ENCODE measurements at regions not wholly inside any gene's neighbourhood (a gene's known extent, or its start where the extent isn't known, plus 50 kb on each side); places are given as distances from the start of the nearest gene placed in this dataset.
"Not testable (repeated sequence)": the region's sequence is repeated elsewhere in the genome, so short reads cannot be mapped to it uniquely, and the experiment has no call there.

- no peak for DNase-seq
Measured at GRCh38 chr3:127412578-127413317, 124.9 kb upstream of the PRR20G start.

DNA sequence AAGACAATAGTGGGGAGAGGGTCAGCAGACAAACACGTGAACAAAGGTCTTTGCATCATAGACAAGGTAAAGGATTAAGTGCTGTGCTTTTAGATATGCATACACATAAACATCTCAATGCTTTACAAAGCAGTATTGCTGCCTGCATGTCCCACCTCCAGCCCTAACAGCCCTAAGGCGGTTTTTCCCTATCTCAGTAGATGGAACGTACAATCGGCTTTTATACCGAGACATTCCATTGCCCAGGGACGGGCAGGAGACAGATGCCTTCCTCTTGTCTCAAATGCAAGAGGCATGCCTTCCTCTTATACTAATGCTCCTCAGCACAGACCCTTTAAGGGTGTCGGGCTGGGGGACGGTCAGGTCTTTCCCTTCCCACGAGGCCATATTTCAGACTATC is 124.0 kb upstream of the PRR20G start:
- DNase-seq, result not testable (repeated sequence)

- DNase-seq, result no peak
Measured at GRCh38 chr3:127411083-127411727, 123.4 kb upstream of the PRR20G start.

GRCh38 chr3:127410678-127411077 is 122.8 kb upstream of the PRR20G start:
- no peak for DNase-seq

GRCh38 chr3:127410137-127410488 is 122.3 kb upstream of the PRR20G start:
- DNase-seq, result no peak

DNA sequence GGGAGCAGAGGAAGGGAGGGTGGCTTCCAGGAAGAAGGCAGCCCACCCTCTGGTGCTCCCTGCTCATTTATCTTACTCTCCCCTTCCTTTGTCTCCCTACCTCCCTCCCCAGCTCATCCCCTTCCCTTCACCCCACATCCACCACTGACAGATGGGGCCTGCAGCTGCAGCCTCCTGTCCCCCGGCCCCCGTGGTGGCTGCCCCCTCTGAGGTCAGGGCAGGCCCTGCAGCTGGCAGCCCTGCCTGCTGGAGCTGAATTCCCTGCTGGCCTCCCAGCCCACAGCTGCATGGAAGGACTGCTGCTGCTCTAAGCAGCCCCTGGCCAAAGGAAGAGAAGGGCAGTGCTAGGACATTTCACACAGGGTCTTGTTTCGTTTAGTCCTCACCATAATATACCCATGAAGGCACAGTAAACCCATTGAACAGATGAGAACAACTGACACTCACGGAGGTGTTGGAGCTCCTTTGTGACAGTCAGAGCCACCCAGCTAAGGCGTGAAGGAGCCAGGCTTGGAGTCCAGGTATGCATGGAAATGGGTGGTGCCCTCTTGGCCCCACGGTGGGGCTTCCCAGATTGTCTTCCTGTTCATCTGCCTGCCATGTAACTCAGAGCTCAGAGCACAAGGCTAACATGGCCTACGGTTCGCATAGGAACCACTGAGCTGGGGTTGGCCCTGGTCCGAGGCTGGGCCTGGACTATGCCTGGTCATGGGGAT is 121.7 kb upstream of the PRR20G start:
- no peak for DNase-seq

- no peak for DNase-seq
Measured at GRCh38 chr3:127408684-127409420, 121.0 kb upstream of the PRR20G start.

- no peak for DNase-seq
Measured at GRCh38 chr3:127408022-127408683, 120.3 kb upstream of the PRR20G start.

DNA sequence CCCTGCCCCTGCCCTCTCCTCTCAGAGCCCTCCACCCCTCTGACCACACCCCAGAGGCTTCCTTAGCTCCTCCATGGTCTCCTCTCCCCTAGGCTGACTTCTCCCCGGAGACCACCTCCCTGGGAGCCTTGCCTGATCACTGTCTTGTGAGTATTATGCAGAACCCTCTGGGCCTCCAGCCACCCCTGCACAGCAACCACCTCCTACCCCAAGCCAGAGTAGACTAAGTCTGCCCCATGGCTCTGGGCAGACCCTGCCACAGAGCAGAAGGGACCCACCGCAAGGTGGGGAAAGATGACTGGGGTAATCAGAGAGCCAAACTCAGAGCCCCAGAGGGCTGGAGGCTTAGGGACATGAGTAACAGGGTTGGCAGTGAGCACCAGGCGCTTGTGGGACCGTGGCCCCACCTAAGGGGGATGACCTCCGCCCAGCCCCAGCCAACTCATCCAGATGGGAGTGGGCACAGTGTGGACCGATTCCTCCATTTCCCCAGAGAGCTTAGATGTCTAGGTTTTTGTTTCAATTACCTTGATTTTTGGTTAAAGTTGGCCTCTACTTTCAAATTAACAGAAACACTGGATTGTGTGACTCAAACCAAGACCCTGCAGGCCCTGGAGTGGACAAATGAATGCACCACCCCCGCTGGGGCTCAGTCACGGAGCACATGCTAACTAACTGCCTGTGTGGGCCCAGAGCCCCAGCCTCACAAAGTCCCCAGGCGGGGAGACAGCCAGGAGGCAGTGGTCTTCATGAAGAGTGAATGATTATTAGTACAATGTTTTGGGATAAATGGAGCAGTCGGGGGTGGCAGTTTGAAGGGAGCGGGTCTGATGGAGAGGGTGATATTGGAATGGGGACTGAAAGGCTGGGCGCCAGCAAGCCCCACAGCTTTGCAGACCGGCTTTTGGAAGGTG is 119.4 kb upstream of the PRR20G start:
- DNase-seq, result no peak

DNA sequence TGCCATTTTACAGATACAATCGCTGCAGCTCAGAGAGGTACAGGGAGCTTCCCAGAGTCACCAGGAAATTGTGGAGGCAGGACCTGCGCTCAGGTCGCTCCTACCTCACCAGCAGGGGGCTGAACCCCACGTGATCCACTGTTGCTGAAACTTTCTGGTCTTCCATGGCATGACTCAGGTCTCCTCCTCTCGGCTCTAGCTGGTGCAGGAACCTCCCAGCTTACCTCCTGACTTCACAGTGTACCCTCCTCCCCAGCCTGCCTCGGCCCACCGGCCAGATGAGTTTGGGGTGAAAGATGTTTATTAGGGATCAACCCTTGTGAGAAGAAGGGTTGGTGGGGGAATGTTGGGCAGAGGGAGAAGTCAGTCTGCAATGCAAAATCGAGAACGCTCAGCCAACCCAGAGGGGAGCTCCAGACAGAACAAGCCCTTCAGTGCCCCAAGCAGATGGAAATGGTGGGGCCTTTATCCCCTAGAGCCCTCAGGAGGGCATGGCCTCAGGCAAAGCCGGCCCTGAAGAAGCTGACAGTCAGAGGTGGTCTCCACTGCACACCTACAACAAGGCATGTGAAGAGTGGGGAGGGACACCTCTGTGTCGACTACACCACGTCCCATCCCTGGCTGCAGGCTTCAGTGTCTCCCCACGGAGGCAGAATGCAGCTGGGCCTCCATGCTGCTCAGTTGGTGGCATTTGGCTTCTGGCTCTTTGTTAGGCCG is 118.6 kb upstream of the PRR20G start:
- peak; percentile 43 for DNase-seq

GRCh38 chr3:127405791-127406190 is 117.9 kb upstream of the PRR20G start:
- DNase-seq, result no peak

DNA sequence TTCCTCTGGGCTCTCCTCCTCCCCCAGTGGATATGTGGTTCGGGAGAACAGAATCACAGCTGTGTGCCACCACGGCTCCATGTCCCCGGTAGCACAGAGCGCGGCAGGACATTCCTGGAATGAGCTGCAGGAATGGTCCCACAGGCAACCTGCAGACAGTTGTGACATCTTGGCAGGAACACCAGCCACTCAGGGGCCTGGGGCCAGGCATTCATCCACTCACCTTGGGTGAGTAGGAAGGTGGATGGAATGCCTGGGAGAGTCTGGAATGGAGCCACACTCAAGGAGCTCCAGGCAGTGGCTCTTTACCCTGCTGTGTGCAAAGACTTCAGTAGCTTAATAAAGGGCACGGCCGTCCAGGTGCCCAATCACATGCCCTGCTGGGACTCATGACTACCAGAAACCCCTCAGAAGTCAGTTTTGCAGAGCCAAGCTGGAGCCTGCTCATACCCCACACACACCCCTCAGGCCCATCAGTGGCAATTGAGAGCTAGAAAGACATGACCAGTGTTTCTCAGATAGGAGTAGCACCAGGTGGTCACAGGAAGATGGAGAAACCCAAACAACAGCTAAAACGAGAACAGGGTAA is 117.3 kb upstream of the PRR20G start:
- no peak for DNase-seq

GRCh38 chr3:127404221-127405009 is 116.6 kb upstream of the PRR20G start:
- DNase-seq, result no peak

DNA sequence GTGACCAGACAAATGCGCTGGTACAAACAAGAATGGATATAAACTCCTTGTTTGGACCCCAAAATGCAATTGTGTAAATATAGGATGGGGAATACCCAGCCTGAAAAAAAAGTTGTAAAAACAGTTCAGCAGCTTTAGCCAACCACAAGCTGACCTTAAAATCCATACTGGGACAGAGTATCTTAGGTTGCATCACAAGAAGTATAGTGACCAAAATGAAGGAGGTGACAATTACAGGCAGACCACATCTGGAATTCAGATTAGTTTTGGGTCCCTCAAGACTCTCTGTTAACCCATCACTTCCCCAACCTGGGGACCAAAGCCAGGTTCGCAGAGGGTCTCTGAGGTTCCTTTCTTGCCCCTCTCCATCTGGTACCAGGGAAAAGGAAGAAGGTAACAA is 115.9 kb upstream of the PRR20G start:
- DNase-seq, result no peak

- DNase-seq, result peak; percentile 13
Measured at GRCh38 chr3:127399154-127399553, 111.3 kb upstream of the PRR20G start.

- DNase-seq, result no peak
Measured at GRCh38 chr3:127396473-127396872, 108.6 kb upstream of the PRR20G start.

GRCh38 chr3:127395663-127396355 is 108.0 kb upstream of the PRR20G start:
- DNase-seq, result no peak

DNA sequence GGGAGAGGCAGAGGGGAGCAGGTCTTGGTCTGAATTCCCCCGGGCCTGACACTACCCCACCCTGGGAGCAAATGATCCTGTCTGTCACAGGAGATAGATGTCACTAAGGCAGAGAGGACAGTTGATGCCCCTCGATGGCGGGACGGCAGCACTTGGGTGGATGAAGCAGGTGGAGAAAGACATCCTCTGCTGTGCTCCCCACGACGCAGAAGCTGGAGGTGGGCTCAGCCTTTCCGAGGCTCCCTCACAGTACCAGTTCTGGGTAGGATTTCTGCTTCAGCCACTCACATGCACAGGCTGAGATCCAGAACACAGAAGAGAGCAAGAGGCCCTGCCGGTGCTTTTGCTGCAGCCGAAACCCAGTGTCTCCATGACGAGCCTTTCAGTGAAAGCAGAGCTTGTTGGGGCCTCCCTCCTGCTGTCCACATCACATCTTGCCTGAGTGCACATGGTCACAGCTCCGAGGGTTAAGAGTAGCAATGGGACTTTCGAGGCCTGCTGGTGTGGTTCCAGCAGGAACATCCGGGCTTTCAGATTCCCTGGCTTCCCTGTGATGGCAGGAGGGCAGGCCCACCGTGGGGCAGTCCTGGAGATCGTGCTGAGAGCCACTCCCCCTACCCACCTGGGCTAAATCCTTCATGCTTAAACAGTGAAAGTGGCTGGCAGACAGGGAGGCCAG is 107.3 kb upstream of the PRR20G start:
- DNase-seq, result no peak

DNA sequence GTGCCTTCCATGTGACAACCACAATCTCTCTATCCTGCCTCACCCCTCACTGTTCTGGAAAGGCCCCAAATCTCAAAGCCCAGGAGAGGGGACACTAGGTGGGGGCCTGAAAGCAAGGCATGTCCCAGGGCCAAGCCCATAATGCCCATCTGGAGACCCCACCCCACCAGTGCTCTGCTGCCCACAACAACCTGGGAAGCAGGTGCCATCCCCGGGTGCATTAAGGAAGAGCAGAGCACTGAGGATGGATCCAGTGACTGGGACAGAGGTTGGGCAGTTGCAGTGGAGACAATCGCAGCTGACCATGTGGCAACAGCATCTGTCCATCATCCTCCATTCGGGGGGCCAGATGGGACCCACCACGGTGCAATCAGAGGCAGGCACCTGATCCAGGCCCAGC is 106.2 kb upstream of the PRR20G start:
- DNase-seq, result no peak

Data from NCI-H226 (cell line).